Raji (cell line): ENCODE measurements at regions not wholly inside any gene's neighbourhood (a gene's known extent, or its start where the extent isn't known, plus 50 kb on each side); places are given as distances from the start of the nearest gene placed in this dataset.

Source experiments
- POLR2A ChIP-seq: IDR thresholded peaks from 2 replicates; pipeline ENCODE4 v1.6.1; 2011; ENCODE audit warnings: low read depth, low read length, control low read depth; ENCODE audit not compliant: insufficient read depth

GRCh38 chr3:102037209-102037608 lies 187.9 kb downstream of the NFKBIZ start:
- TF ChIP-seq POLR2A = no peak

DNA sequence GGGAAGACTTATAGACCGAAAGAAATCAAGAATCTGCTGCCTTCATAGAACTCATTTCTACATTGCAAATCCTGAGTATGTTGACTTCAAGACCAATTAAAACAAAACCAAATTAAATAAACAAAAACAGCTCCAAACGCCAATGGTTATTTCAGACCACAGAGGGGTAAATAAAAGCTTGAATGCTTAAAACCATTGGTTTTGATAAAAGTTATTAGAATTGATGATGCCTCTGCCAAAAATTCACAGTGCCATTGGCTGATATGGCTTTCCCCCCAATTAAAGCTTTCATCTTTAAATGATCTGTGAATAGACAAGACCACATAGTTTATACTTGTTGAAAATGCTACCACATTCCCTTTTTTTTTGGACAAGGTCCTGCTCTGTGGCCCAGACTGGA lies 188.5 kb downstream of the NFKBIZ start:
- no peak for TF ChIP-seq POLR2A

DNA sequence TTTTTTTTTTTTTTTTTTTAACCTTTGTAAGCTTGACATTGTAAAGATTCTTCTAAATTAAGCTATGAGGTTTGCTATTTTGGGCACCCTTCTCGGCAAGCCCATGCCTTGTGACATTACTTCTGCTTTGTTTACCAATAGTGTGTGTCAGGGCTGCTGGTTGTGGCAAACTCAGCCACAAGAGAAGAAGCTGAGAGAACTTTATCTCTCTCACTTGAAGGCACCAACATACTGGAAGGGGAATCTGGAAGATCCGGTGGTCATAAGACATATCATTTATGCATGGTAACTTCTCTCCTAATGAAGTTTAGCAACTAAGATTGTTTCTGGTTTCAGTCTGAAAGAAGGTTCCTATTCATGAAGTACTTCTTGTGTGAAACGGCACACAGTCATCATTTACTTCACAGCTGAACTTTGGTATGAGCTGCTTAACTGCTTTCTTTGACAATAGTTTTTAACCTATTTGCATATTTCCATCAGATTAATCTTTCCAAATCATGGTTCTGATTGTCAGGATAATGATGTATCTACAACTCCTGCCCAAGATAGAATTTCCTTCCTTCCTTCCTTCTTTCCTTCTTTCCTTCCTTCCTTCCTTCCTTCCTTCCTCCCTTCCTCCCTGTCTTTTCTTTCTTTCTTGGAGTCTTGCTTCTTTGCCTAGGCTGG lies 189.3 kb downstream of the NFKBIZ start:
- TF ChIP-seq POLR2A = no peak

DNA sequence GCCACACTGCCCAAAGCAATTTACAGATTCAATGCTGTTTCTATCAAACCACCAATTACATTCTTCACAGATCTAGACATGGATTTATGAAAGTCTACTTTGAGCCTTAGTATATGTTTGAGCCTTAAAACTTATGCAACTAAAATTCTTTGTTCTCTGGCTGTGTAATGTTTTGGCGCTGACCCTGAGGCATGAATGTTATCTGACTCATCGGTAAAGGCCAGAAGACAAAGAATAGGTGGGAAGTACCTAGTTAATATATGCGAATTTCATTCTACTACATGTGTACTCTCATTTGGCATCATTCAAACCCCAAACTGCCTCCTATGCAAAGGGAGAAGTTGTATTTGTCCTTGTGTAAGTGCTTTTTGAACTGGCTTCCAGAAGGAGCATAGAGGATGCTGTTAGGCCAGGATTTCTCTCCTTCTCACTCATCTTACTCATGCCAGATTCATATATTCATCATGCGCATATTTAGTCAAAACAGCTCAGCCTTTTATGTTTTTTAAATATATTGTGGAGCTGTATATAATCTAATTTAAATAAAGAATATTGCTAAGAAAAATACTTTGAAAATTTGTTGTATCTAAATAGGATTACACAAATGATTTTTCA lies 204.2 kb downstream of the NFKBIZ start:
- TF ChIP-seq POLR2A = no peak

DNA sequence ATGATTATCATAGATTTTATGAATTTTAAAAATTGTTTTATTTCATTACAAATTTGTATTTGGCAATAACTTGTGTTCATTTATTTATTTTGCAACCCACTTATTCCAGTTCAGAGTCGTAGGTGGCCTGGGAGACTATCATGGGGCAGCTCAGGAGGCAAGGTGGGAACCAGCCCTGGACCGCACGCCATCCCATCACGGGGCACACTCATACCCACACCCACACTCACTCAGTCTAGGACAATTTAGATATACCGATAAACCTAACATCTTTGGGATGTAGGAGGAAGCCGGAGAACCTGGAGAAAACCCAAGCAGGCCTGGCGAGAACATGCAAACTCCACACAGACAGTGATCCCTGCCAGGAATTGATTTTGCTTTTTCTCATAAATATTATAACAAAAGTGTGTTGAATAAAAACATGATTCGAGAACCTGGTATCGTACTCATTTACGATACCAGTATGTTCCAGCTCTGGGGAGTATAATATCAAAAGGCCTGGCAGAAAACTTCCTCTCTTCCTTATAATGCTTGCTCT lies 205.3 kb downstream of the NFKBIZ start:
- no peak for TF ChIP-seq POLR2A

- no peak for TF ChIP-seq POLR2A
Observed at GRCh38 chr3:102057781-102058421, 208.6 kb downstream of the NFKBIZ start.

DNA sequence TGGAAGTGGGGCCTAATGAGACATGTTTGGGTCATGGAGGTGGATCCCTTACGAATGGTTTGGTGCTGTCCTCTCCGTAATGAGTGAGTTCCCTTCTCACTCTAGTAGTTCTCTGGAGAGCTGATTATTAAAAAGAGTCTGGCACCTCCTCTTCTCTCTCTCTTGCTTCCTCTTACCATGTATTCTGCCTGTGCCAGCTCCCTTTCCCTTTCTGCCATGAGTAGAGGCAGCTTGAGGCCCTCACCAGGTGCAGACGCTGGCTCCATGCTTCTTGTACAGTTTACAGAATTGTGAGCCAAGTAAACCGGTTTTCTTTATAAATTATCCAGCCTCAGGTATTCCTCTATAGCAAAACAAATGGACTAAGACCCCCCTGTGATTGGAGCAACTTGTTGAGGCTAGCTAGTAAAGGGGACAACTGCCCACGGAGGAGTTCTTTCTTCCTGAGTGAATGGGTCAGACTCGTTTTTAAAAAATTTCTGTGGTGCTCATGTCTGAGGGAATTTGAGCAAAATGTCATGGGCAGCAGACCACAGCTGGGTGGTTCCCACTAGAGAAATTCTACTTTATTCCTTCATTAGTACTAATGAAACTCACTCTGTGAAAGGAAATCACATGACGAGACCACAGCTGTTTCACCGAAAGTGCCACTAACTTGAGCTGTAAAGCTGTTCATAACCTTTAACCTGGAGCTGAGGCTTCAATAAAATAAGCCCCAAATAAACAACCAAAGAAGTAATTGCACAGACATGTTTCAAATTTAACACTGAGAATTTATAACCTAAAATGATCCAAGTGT lies 210.0 kb downstream of the NFKBIZ start:
- no peak for TF ChIP-seq POLR2A

DNA sequence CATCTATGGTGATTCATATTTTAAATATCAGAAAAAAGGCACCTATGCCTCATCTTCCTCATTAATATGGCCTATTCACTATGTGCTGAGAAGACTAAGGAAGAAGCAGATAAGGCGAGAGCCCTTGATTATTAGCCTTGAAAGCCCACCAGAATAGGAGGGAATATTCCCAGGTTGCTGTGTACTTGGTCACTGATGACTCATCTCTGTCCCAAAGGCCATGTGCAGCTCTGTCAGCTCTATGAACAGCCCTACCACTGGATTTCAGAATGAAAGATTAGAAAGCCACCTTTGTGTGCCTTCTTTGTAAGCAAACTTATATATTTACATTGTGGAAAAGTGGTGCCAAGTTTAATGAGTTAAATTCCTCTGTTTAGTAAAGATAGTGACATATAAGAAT lies 211.5 kb downstream of the NFKBIZ start:
- TF ChIP-seq POLR2A = no peak

- TF ChIP-seq POLR2A = no peak
Observed at GRCh38 chr3:102063572-102063971, 214.3 kb downstream of the NFKBIZ start.

DNA sequence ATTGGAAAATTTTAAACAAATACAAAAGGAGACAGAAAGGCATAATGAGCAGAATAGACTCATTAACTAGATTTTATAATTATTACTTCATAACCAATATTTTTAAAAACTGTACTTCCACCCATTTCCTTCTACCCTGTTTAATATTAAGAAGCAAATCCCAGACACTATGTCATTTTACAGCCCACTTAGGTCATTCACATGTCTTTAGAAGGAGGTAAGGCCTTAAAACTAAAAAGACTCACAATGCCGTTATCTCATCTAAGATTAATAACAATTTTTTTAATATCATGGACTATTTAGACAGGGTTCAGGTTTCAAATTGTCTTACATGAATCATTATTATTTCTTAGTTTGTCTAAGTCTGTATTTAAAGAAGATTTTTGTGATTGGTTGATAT lies 217.2 kb downstream of the NFKBIZ start:
- TF ChIP-seq POLR2A = no peak

GRCh38 chr3:102068327-102068726 lies 219.0 kb downstream of the NFKBIZ start:
- no peak for TF ChIP-seq POLR2A

DNA sequence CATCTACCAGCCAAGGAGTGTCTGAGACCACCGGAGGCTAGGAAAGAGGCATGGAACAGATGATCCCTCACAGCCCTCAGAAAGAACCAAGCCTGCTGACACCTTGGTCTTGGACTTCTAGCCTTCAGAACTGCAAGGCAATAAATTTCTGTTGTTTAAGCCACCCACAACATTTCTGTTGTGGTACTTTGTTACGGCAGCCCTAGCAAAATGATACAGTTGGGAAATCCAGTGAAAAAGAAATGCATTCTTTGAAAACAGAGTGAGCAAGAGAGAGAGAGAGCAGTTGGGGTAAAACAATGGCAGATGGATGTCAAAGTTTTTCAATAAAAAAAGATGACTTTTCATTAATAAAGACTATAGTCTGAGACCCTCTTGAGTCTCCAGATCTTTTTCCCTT lies 219.4 kb downstream of the NFKBIZ start:
- no peak for TF ChIP-seq POLR2A

GRCh38 chr3:102069211-102069662 lies 219.9 kb downstream of the NFKBIZ start:
- TF ChIP-seq POLR2A = no peak

DNA sequence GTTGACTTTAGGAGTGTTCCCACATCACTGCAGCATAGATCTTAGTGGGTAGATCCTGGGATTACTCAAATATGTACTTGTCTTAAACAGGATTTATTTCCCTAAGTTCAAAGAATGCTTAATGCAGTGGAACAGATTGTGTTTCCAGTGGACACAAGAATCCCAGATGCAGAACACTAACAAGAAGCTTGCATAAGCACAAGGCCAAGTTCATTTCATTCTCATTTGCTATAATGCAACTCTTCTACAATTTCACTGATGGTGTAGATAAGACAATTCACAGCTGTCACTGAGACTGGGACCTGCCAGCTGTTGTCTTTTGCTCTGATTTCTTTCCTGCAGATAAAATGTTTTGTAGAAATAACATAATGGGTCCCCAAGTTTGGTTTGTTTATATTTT lies 225.6 kb downstream of the NFKBIZ start:
- TF ChIP-seq POLR2A = no peak

- no peak for TF ChIP-seq POLR2A
Observed at GRCh38 chr3:102078401-102078800, 229.1 kb downstream of the NFKBIZ start.
